Panc1 (cell line): ENCODE measurements at regions not wholly inside any gene's neighbourhood (a gene's known extent, or its start where the extent isn't known, plus 50 kb on each side); places are given as distances from the start of the nearest gene placed in this dataset.

Experiments used
- ATAC-seq: fragments of 200-7000 bp; cut with Tn5 transposase; 2 replicates; pipeline ENCODE4 v1.9.1; 2020; ENCODE audit warnings: mild to moderate bottlenecking, moderate library complexity
- BruUV-seq: library from RNA; stranded (reverse); fragments of 400-500 nt; replicated peaks from 2 replicates; lab custom pipeline; 2021; lab: Mats Ljungman, UMichigan
- CTCF ChIA-PET: fragments of 300-600 bp; sonication (Branson Sonifier 250); formaldehyde crosslinking; loops from one replicate; lab custom pipeline; 2022; ENCODE audit warnings: antibody characterized with exemption; lab: Charles Lee
- POLR2A ChIA-PET: fragments of 300-600 bp; sonication (Branson Sonifier 250); formaldehyde crosslinking; loops from one replicate; lab custom pipeline; 2022; ENCODE audit warnings: antibody characterized with exemption; lab: Charles Lee
- DNase-seq: peaks from one replicate; pipeline ENCODE4 v3.0.0-alpha.2; 2010; ENCODE audit warnings: low read depth, low spot score
- H3K27ac ChIP-seq: 2 replicates; pipeline ENCODE4 v1.5.1; 2011; ENCODE audit warnings: mild to moderate bottlenecking, low read length, inconsistent platforms
- H3K27me3 ChIP-seq: fragments of 200-500 bp; sonication (Bioruptor generic); 2 replicates; pipeline ENCODE4 v1.6.0; 2014; ENCODE audit warnings: low read length, inconsistent platforms; ENCODE audit not compliant: control insufficient read depth, insufficient read depth
- H3K36me3 ChIP-seq: fragments of 200-500 bp; sonication (Bioruptor generic); 2 replicates; pipeline ENCODE4 v1.5.1; 2014; ENCODE audit warnings: inconsistent platforms, mild to moderate bottlenecking, low read length, moderate library complexity; ENCODE audit not compliant: control insufficient read depth, insufficient read depth
- H3K4me1 ChIP-seq: 2 replicates; pipeline ENCODE4 v1.5.1; 2011; ENCODE audit warnings: inconsistent platforms, mild to moderate bottlenecking, low read length, moderate library complexity; ENCODE audit not compliant: control insufficient read depth, insufficient read depth
- H3K4me3 ChIP-seq, 2 experiments: 2 replicates each; pipeline ENCODE4 v1.5.1; 2011 to 2012; ENCODE audit warnings: low read depth in 2 of 2, low read length in 2 of 2, mild to moderate bottlenecking in 2 of 2, inconsistent platforms in 1 of 2, moderate library complexity in 1 of 2
- H3K9me3 ChIP-seq: fragments of 200-500 bp; sonication (Bioruptor generic); 2 replicates; pipeline ENCODE4 v1.5.1; 2014; ENCODE audit warnings: low read depth, mild to moderate bottlenecking, inconsistent platforms, low read length, moderate library complexity; ENCODE audit not compliant: control insufficient read depth, insufficient read depth
- CTCF ChIP-seq: fragments of 450-650 bp; IDR thresholded peaks from 2 replicates; pipeline ENCODE4 v1.5.1; 2017; ENCODE audit warnings: mild to moderate bottlenecking
- POLR2AphosphoS5 ChIP-seq: IDR thresholded peaks from 2 replicates; pipeline ENCODE4 v1.6.1; 2012; ENCODE audit warnings: mild to moderate bottlenecking, low read depth, low read length, moderate library complexity
- REST ChIP-seq, 2 experiments: IDR thresholded peaks; 2 replicates each; pipeline ENCODE4 v1.6.1; 2011 to 2012; ENCODE audit warnings: low read depth in 2 of 2, control low read depth in 1 of 2, low read length in 1 of 2, mild to moderate bottlenecking in 1 of 2, moderate library complexity in 1 of 2; ENCODE audit not compliant: insufficient read depth in 1 of 2
- SIN3A ChIP-seq: IDR thresholded peaks from 2 replicates; pipeline ENCODE4 v1.6.1; 2012; ENCODE audit warnings: low read depth, mild to moderate bottlenecking, low read length, moderate library complexity, borderline replicate concordance; ENCODE audit not compliant: insufficient read depth
- TCF7L2 ChIP-seq: IDR thresholded peaks from 2 replicates; pipeline ENCODE4 v1.6.1; 2011; ENCODE audit warnings: mild to moderate bottlenecking, low read depth, low read length, inconsistent platforms
- in situ Hi-C: cut with HindIII; loops from 2 replicates; pipeline ENCODE4 v1.10.0; 2016; ENCODE audit warnings: low sequenced_read_pairs, low pct_unique_long_range_greater_than_20kb
- intact Hi-C: fragments of 100-400 bp; cut with micrococcal nuclease; formaldehyde crosslinking; loops from one replicate; pipeline ENCODE4 v1.10.0; 2022; ENCODE audit not compliant: unreplicated experiment

DNA sequence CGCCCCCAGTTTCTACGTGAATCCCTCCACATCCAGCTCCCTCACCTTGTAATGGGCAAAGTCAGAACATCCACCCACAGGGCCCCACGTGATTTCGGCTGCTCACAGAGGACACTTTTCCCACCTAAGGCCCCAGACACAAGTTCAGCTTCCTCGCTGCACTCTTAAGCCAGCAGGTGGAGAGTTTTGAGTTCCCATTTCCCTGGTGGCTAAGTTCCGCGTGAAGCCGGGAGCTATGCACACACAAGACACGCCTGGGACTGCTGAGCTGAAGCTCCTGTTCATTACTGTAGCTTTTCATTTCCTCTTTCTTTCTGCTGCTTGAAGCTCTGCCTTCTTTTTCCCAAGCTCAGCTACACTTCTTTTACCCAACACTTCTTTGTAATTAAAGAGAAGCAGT, 273.8 kb downstream of the NPIPA8 start:
- TF ChIP-seq CTCF (no peak), POLR2AphosphoS5 (no peak), REST (IDR thresholded peaks at IDR 0.05; ENCODE audit: insufficient read depth in 1 of 2, low read depth in 2 of 2, low read length in 1 of 2) (no peak), SIN3A (no peak), TCF7L2 (no peak)
- POLR2A ChIA-PET: no interaction called here
- H3K27ac ChIP-seq: no peak overlapping the region
- H3K4me3 ChIP-seq: no peak overlapping the region
- no peak for DNase-seq
- BruUV-seq: no TSS peak
- intact Hi-C loops (no loop called here), in situ Hi-C loops (no loop called here)
- H3K9me3 ChIP-seq: no peaks in the 10 kb centered on the region
- CTCF ChIA-PET: no interaction called here
- H3K36me3 ChIP-seq: no peaks in the 10 kb centered on the region
- no peak for ATAC-seq
- H3K27me3 ChIP-seq: peaks cover 2% of the 10 kb centered on the region; the same call in 1 of the 2 replicates
- H3K4me1 ChIP-seq: no peaks in the 10 kb centered on the region

GRCh38 chr16:18060351-18060750, 276.2 kb downstream of the NPIPA8 start:
- no TSS peak for BruUV-seq
- DNase-seq (no peak), ATAC-seq (no peak)
- no peak for TF ChIP-seq SIN3A
- Histone ChIP-seq H3K36me3 (no peaks in the 10 kb centered on the region), H3K4me3 (no peak overlapping the region), H3K27ac (no peak overlapping the region), H3K27me3 (peaks cover 2% of the 10 kb centered on the region; the same call in 1 of the 2 replicates), H3K9me3 (no peaks in the 10 kb centered on the region), H3K4me1 (no peaks in the 10 kb centered on the region)
- CTCF ChIA-PET: no interaction called here
- POLR2A ChIA-PET: no interaction called here
- in situ Hi-C loops (no loop called here), intact Hi-C loops (no loop called here)

GRCh38 chr16:18059577-18059976, 277.0 kb downstream of the NPIPA8 start:
- CTCF ChIA-PET: no interaction called here
- H3K9me3 ChIP-seq: no peaks in the 10 kb centered on the region
- ATAC-seq (no peak), DNase-seq (no peak)
- POLR2A ChIA-PET: no interaction called here
- no peak overlapping the region for H3K27ac ChIP-seq
- H3K4me3 ChIP-seq: no peak overlapping the region
- no TSS peak for BruUV-seq
- H3K27me3 ChIP-seq: peaks cover 2% of the 10 kb centered on the region; the same call in 1 of the 2 replicates
- in situ Hi-C loops (no loop called here), intact Hi-C loops (no loop called here)
- H3K4me1 ChIP-seq: no peaks in the 10 kb centered on the region
- H3K36me3 ChIP-seq: no peaks in the 10 kb centered on the region
- TF ChIP-seq REST (IDR thresholded peaks at IDR 0.05; ENCODE audit: insufficient read depth in 1 of 2, low read depth in 2 of 2, low read length in 1 of 2) (no peak), POLR2AphosphoS5 (no peak)
